NCI-H2196 treated with DMSO at 0.1 percent for 48 hours (cell line): ENCODE measurements at regions not wholly inside any gene's neighbourhood (a gene's known extent, or its start where the extent isn't known, plus 50 kb on each side); places are given as distances from the start of the nearest gene placed in this dataset.

Source experiments
- DNase-seq: peaks from one replicate; lab custom pipeline; 2025; ENCODE audit not compliant: unreplicated experiment; lab: John Stamatoyannopoulos, UW

- no peak for DNase-seq
Measured at GRCh38 chr18:78579449-78579848, 400.2 kb upstream of the SALL3 start.

GRCh38 chr18:78579854-78580577 lies 399.6 kb upstream of the SALL3 start:
- no peak for DNase-seq

GRCh38 chr18:78580835-78581339 lies 398.7 kb upstream of the SALL3 start:
- no peak for DNase-seq

GRCh38 chr18:78582181-78582709 lies 397.4 kb upstream of the SALL3 start:
- no peak for DNase-seq

GRCh38 chr18:78582898-78583738 lies 396.5 kb upstream of the SALL3 start:
- no peak for DNase-seq

- no peak for DNase-seq
Measured at GRCh38 chr18:78583739-78584458, 395.7 kb upstream of the SALL3 start.

- no peak for DNase-seq
Measured at GRCh38 chr18:78584459-78585022, 395.1 kb upstream of the SALL3 start.

- DNase-seq = no peak
Measured at GRCh38 chr18:78586586-78586985, 393.0 kb upstream of the SALL3 start.

GRCh38 chr18:78587096-78587495 lies 392.5 kb upstream of the SALL3 start:
- no peak for DNase-seq

- DNase-seq = no peak
Measured at GRCh38 chr18:78587626-78588600, 391.7 kb upstream of the SALL3 start.

- no peak for DNase-seq
Measured at GRCh38 chr18:78589916-78590437, 389.6 kb upstream of the SALL3 start.

GRCh38 chr18:78595453-78595852 lies 384.2 kb upstream of the SALL3 start:
- DNase-seq = no peak

- DNase-seq = no peak
Measured at GRCh38 chr18:78595924-78596573, 383.6 kb upstream of the SALL3 start.

- no peak for DNase-seq
Measured at GRCh38 chr18:78596794-78597345, 382.7 kb upstream of the SALL3 start.

- DNase-seq = no peak
Measured at GRCh38 chr18:78601349-78601748, 378.3 kb upstream of the SALL3 start.

- no peak for DNase-seq
Measured at GRCh38 chr18:78601923-78602322, 377.7 kb upstream of the SALL3 start.

- no peak for DNase-seq
Measured at GRCh38 chr18:78602430-78602829, 377.2 kb upstream of the SALL3 start.

- DNase-seq = no peak
Measured at GRCh38 chr18:78603102-78603983, 376.3 kb upstream of the SALL3 start.
